ENCODE measurements at regions not wholly inside any gene's neighbourhood (a gene's known extent, or its start where the extent isn't known, plus 50 kb on each side); places are given as distances from the start of the nearest gene placed in this dataset.

DNA sequence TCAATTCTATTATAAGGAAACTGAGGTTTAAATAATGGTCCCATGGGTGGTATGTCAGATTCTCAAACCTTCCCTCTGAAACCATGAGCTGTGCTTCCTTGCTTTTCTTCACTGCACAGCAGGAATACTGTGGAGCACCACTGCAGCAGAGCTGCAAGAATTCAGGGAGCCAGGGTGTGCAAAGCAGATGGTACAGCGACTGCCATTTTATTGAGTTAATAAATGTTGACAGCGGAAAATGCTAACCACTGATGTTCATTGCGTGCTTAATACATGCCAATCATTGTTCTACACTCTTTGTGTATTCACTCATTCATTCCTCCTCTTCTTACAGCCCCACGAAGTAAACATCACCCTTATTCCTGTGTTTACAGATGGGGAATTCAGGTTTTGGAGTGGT, 152.2 kb upstream of the THSD7B start:
- no peak for ATAC-seq (ENCODE audit: poor library complexity)
- Mint-ChIP-seq H3K27me3 (peaks cover 6% of the 10 kb centered on the region), H3K27ac (no peak overlapping the region), H3K36me3 (ENCODE audit: low read depth) (no peaks in the 10 kb centered on the region), H3K4me1 (ENCODE audit: low read depth) (no peaks in the 10 kb centered on the region), H3K9me3 (peaks cover 2% of the 10 kb centered on the region), H3K4me3 (no peak overlapping the region)
- Histone ChIP-seq H3K4me3 (ENCODE audit: low read length) (no peak overlapping the region), H3K36me3 (ENCODE audit: insufficient read depth, low read length) (no peaks in the 10 kb centered on the region), H3K27me3 (ENCODE audit: control insufficient read depth in 1 of 2, insufficient read depth in 2 of 2, low read length in 2 of 2) (no peaks in the 10 kb centered on the region), H3K4me1 (ENCODE audit: insufficient read depth, low read length) (no peaks in the 10 kb centered on the region), H3K9me3 (ENCODE audit: control insufficient read depth in 1 of 2, insufficient read depth in 1 of 2, low read length in 2 of 2) (no peaks in the 10 kb centered on the region), H3K27ac (ENCODE audit: low read depth in 1 of 2, low read length in 2 of 2) (no peak overlapping the region)
- intact Hi-C loops (cut with DNase I, micrococcal nuclease) = no loop called here
- CTCF ChIA-PET = no interaction called here
- no peak for DNase-seq
- TF ChIP-seq, protein P1, sequence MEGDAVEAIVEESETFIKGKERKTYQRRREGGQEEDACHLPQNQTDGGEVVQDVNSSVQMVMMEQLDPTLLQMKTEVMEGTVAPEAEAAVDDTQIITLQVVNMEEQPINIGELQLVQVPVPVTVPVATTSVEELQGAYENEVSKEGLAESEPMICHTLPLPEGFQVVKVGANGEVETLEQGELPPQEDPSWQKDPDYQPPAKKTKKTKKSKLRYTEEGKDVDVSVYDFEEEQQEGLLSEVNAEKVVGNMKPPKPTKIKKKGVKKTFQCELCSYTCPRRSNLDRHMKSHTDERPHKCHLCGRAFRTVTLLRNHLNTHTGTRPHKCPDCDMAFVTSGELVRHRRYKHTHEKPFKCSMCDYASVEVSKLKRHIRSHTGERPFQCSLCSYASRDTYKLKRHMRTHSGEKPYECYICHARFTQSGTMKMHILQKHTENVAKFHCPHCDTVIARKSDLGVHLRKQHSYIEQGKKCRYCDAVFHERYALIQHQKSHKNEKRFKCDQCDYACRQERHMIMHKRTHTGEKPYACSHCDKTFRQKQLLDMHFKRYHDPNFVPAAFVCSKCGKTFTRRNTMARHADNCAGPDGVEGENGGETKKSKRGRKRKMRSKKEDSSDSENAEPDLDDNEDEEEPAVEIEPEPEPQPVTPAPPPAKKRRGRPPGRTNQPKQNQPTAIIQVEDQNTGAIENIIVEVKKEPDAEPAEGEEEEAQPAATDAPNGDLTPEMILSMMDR (IDR thresholded peaks at IDR 0.05) = no peak
- POLR2A ChIA-PET = no interaction called here

- no peaks in the 10 kb centered on the region for H3K4me1 ChIP-seq (ENCODE audit: insufficient read depth, low read length)
- H3K27ac ChIP-seq (ENCODE audit: low read depth in 1 of 2, low read length in 2 of 2) = no peak overlapping the region
- no peak for DNase-seq
- peaks cover 6% of the 10 kb centered on the region for H3K27me3 Mint-ChIP-seq
- H3K36me3 ChIP-seq (ENCODE audit: insufficient read depth, low read length) = no peaks in the 10 kb centered on the region
- no peak overlapping the region for H3K4me3 ChIP-seq (ENCODE audit: low read length)
- H3K27ac Mint-ChIP-seq = no peak overlapping the region
- H3K4me1 Mint-ChIP-seq (ENCODE audit: low read depth) = no peaks in the 10 kb centered on the region
- no peak overlapping the region for H3K4me3 Mint-ChIP-seq
- TF ChIP-seq, protein P1 (IDR thresholded peaks at IDR 0.05) = no peak
- ATAC-seq (ENCODE audit: poor library complexity) = no peak
- ChIA-PET POLR2A (interaction anchor here (0.6 kb wide), 1 partner anchor 349 kb away, joined by 3 read pairs; no protein-coding TSS in a partner anchor), CTCF (no interaction called here)
- H3K27me3 ChIP-seq (ENCODE audit: control insufficient read depth in 1 of 2, insufficient read depth in 2 of 2, low read length in 2 of 2) = no peaks in the 10 kb centered on the region
- intact Hi-C loops (cut with DNase I, micrococcal nuclease) = no loop called here
- peaks cover 2% of the 10 kb centered on the region for H3K9me3 Mint-ChIP-seq
- no peaks in the 10 kb centered on the region for H3K36me3 Mint-ChIP-seq (ENCODE audit: low read depth)
- H3K9me3 ChIP-seq (ENCODE audit: control insufficient read depth in 1 of 2, insufficient read depth in 1 of 2, low read length in 2 of 2) = no peaks in the 10 kb centered on the region
Observed at GRCh38 chr2:136612079-136612478, 153.3 kb upstream of the THSD7B start.

- intact Hi-C loops (cut with DNase I, micrococcal nuclease) = no loop called here
- ATAC-seq (ENCODE audit: poor library complexity) = no peak
- DNase-seq = no peak
- TF ChIP-seq, protein P1 (IDR thresholded peaks at IDR 0.05) = no peak
- Mint-ChIP-seq H3K27ac (no peak overlapping the region), H3K4me1 (ENCODE audit: low read depth) (no peaks in the 10 kb centered on the region), H3K9me3 (peaks cover 2% of the 10 kb centered on the region), H3K36me3 (ENCODE audit: low read depth) (no peaks in the 10 kb centered on the region), H3K4me3 (no peak overlapping the region), H3K27me3 (peaks cover 6% of the 10 kb centered on the region)
- Histone ChIP-seq H3K4me3 (ENCODE audit: low read length) (no peak overlapping the region), H3K27me3 (ENCODE audit: control insufficient read depth in 1 of 2, insufficient read depth in 2 of 2, low read length in 2 of 2) (no peaks in the 10 kb centered on the region), H3K36me3 (ENCODE audit: insufficient read depth, low read length) (no peaks in the 10 kb centered on the region), H3K9me3 (ENCODE audit: control insufficient read depth in 1 of 2, insufficient read depth in 1 of 2, low read length in 2 of 2) (no peaks in the 10 kb centered on the region), H3K4me1 (ENCODE audit: insufficient read depth, low read length) (no peaks in the 10 kb centered on the region), H3K27ac (ENCODE audit: low read depth in 1 of 2, low read length in 2 of 2) (no peak overlapping the region)
- ChIA-PET CTCF (no interaction called here), POLR2A (no interaction called here)
Observed at GRCh38 chr2:136611451-136611850, 153.9 kb upstream of the THSD7B start.
